ENCODE measurements at regions not wholly inside any gene's neighbourhood (a gene's known extent, or its start where the extent isn't known, plus 50 kb on each side); places are given as distances from the start of the nearest gene placed in this dataset.

- no peak for TF ChIP-seq CTCF (IDR thresholded peaks at IDR 0.05)
- TF ChIP-seq POLR2AphosphoS5 (IDR thresholded peaks at IDR 0.05) = no peak
Observed at GRCh38 chr3:178350763-178351162, 185.5 kb upstream of the KCNMB2 start.

All from breast epithelium (tissue), 3 donors.